CD4-positive, CD25-positive, alpha-beta regulatory T cell (primary cell): ENCODE measurements at regions not wholly inside any gene's neighbourhood (a gene's known extent, or its start where the extent isn't known, plus 50 kb on each side); places are given as distances from the start of the nearest gene placed in this dataset.
"Not testable (repeated sequence)": the region's sequence is repeated elsewhere in the genome, so short reads cannot be mapped to it uniquely, and the experiment has no call there.

Source experiments
- ATAC-seq, 2 donors: fragments of 150-1000 bp; cut with Tn5 transposase; one replicate each; pipeline ENCODE4 v1.10.0; 2021; ENCODE audit warnings: low read depth in 2 of 2, moderate number of reproducible peaks in 2 of 2, moderate library complexity in 1 of 2
- DNase-seq, 3 donors: peaks; one replicate each; pipeline versions ENCODE4 v3.0.0 to v3.0.0-alpha.2; 2012 to 2022; ENCODE audit warnings: mixed read lengths in 1 of 3
- H3K27ac ChIP-seq: one replicate; pipeline ENCODE4 v1.7.0; 2013; ENCODE audit warnings: mild to moderate bottlenecking, low read length; ENCODE audit not compliant: insufficient read depth, poor library complexity, severe bottlenecking
- H3K27me3 ChIP-seq: one replicate; pipeline ENCODE4 v1.7.0; 2013; ENCODE audit warnings: low read length; ENCODE audit not compliant: control insufficient read depth, insufficient read depth
- H3K36me3 ChIP-seq: one replicate; pipeline ENCODE4 v1.7.0; 2013; ENCODE audit warnings: mild to moderate bottlenecking, low read length, moderate library complexity; ENCODE audit not compliant: control insufficient read depth, insufficient read depth
- H3K4me1 ChIP-seq: 2 replicates; pipeline ENCODE4 v1.7.0; 2013; ENCODE audit warnings: mild to moderate bottlenecking, low read length; ENCODE audit not compliant: insufficient read depth, control insufficient read depth, poor library complexity, severe bottlenecking
- H3K4me3 ChIP-seq: one replicate; pipeline ENCODE4 v1.7.0; 2013; ENCODE audit warnings: low read depth, mild to moderate bottlenecking, low read length, moderate library complexity
- H3K9me3 ChIP-seq, 2 experiments: 1 replicate in 1 of 2; 2 replicates in 1 of 2; pipeline ENCODE4 v1.7.0; 2013; ENCODE audit warnings: low read length in 2 of 2, mild to moderate bottlenecking in 1 of 2, moderate library complexity in 1 of 2; ENCODE audit not compliant: control insufficient read depth in 2 of 2
- H3K27ac Mint-ChIP-seq, 3 donors: one replicate each; pipeline ENCODE4 v1.8.0; 2020 to 2022; ENCODE audit warnings: mild to moderate bottlenecking in 3 of 3, mixed read lengths in 3 of 3, moderate library complexity in 2 of 3
- H3K27me3 Mint-ChIP-seq: one replicate; pipeline ENCODE4 v1.8.0; 2022; ENCODE audit warnings: mild to moderate bottlenecking, mixed read lengths
- H3K36me3 Mint-ChIP-seq: one replicate; pipeline ENCODE4 v1.8.0; 2020; ENCODE audit warnings: mixed read lengths
- H3K4me1 Mint-ChIP-seq, 4 donors: one replicate each; pipeline ENCODE4 v1.8.0; 2020 to 2022; ENCODE audit warnings: mixed read lengths in 4 of 4, mild to moderate bottlenecking in 1 of 4
- H3K4me3 Mint-ChIP-seq, 4 donors: one replicate each; pipeline ENCODE4 v1.8.0; 2020 to 2022; ENCODE audit warnings: mild to moderate bottlenecking in 4 of 4, mixed read lengths in 4 of 4, moderate library complexity in 3 of 4
- H3K9me3 Mint-ChIP-seq, 7 donors: one replicate each; pipeline ENCODE4 v1.8.0; 2020 to 2022; ENCODE audit warnings: mixed read lengths in 7 of 7, mild to moderate bottlenecking in 3 of 7, moderate library complexity in 2 of 7

GRCh38 chr16:63776034-63776433, 1345.8 kb downstream of the CDH11 start:
- Histone ChIP-seq H3K9me3 (peaks cover 3 to 4% of the 10 kb centered on the region in 2 experiments), H3K27ac (no peak overlapping the region), H3K27me3 (no peaks in the 10 kb centered on the region), H3K36me3 (no peaks in the 10 kb centered on the region), H3K4me1 (no peaks in the 10 kb centered on the region), H3K4me3 (no peak overlapping the region)
- Mint-ChIP-seq H3K27me3 (no peaks in the 10 kb centered on the region), H3K36me3 (no peaks in the 10 kb centered on the region), H3K4me3 (no peak overlapping the region), H3K9me3 (peaks cover 4 to 26% (median 13%) of the 10 kb centered on the region in 7 donors), H3K4me1 (no peaks in the 10 kb centered on the region), H3K27ac (no peak overlapping the region)
- no peak for DNase-seq
- ATAC-seq, result no peak

- Histone ChIP-seq H3K9me3 (peaks cover 3 to 8% of the 10 kb centered on the region in 2 experiments), H3K27me3 (no peaks in the 10 kb centered on the region), H3K27ac (no peak overlapping the region), H3K36me3 (no peaks in the 10 kb centered on the region), H3K4me3 (no peak overlapping the region), H3K4me1 (no peaks in the 10 kb centered on the region)
- H3K36me3 Mint-ChIP-seq, result no peaks in the 10 kb centered on the region
- no peaks in the 10 kb centered on the region for H3K4me1 Mint-ChIP-seq
- H3K4me3 Mint-ChIP-seq, result no peak overlapping the region
- peaks cover 2 to 25% (median 9%) of the 10 kb centered on the region in 7 donors for H3K9me3 Mint-ChIP-seq
- ATAC-seq (no peak), DNase-seq (no peak)
- H3K27me3 Mint-ChIP-seq, result no peaks in the 10 kb centered on the region
- no peak overlapping the region for H3K27ac Mint-ChIP-seq
These were observed 1347.6 kb downstream of the CDH11 start for GRCh38 chr16:63774302-63774701.

- Histone ChIP-seq H3K27me3 (no peaks in the 10 kb centered on the region), H3K9me3 (peaks cover 5 to 7% of the 10 kb centered on the region in 2 experiments), H3K4me3 (no peak overlapping the region), H3K27ac (no peak overlapping the region), H3K4me1 (no peaks in the 10 kb centered on the region), H3K36me3 (no peaks in the 10 kb centered on the region)
- Mint-ChIP-seq H3K4me1 (no peaks in the 10 kb centered on the region), H3K36me3 (no peaks in the 10 kb centered on the region), H3K27me3 (no peaks in the 10 kb centered on the region), H3K4me3 (no peak overlapping the region), H3K27ac (no peak overlapping the region), H3K9me3 (peaks cover 0 to 42% (median 16%) of the 10 kb centered on the region in 7 donors)
- DNase-seq, result no peak
- no peak for ATAC-seq
These were observed 1352.7 kb downstream of the CDH11 start for GRCh38 chr16:63769211-63769610.

GRCh38 chr16:63760246-63760645, 1361.6 kb downstream of the CDH11 start:
- not testable (repeated sequence) for H3K27me3 Mint-ChIP-seq, H3K4me3 Mint-ChIP-seq, H3K27ac ChIP-seq, H3K36me3 ChIP-seq, H3K4me1 Mint-ChIP-seq, H3K27ac Mint-ChIP-seq, H3K27me3 ChIP-seq, H3K36me3 Mint-ChIP-seq, DNase-seq, H3K4me3 ChIP-seq, H3K4me1 ChIP-seq, ATAC-seq
- H3K9me3 Mint-ChIP-seq, result peaks cover 4 to 29% (median 7%) of the 10 kb centered on the region in 7 donors
- peaks cover 9 to 12% of the 10 kb centered on the region in 2 experiments for H3K9me3 ChIP-seq

- no peak for ATAC-seq
These were observed 1369.5 kb downstream of the CDH11 start for GRCh38 chr16:63752347-63752746.

GRCh38 chr16:63749276-63749675, 1372.6 kb downstream of the CDH11 start:
- Mint-ChIP-seq H3K4me1 (no peaks in the 10 kb centered on the region), H3K4me3 (no peak overlapping the region), H3K36me3 (no peaks in the 10 kb centered on the region), H3K27ac (no peak overlapping the region), H3K27me3 (no peaks in the 10 kb centered on the region), H3K9me3 (peaks cover 3 to 45% (median 13%) of the 10 kb centered on the region in 7 donors)
- no peak overlapping the region for H3K4me3 ChIP-seq
- H3K27me3 ChIP-seq, result no peaks in the 10 kb centered on the region
- H3K9me3 ChIP-seq, result peaks cover 6 to 24% of the 10 kb centered on the region in 2 experiments
- no peak overlapping the region for H3K27ac ChIP-seq
- no peaks in the 10 kb centered on the region for H3K36me3 ChIP-seq
- no peaks in the 10 kb centered on the region for H3K4me1 ChIP-seq
- no peak for DNase-seq
- ATAC-seq, result no peak

More at GRCh38 chr16:63752347-63752746, 1369.5 kb downstream of the CDH11 start:
- H3K36me3 Mint-ChIP-seq, result no peaks in the 10 kb centered on the region
- H3K27ac Mint-ChIP-seq, result no peak overlapping the region
- DNase-seq, result no peak
- Histone ChIP-seq H3K36me3 (no peaks in the 10 kb centered on the region), H3K27me3 (no peaks in the 10 kb centered on the region), H3K27ac (no peak overlapping the region), H3K4me3 (no peak overlapping the region), H3K9me3 (peaks cover 13 to 16% of the 10 kb centered on the region in 2 experiments), H3K4me1 (no peaks in the 10 kb centered on the region)
- H3K4me3 Mint-ChIP-seq, result no peak overlapping the region
- peaks cover 0 to 31% (median 13%) of the 10 kb centered on the region in 7 donors for H3K9me3 Mint-ChIP-seq
- no peaks in the 10 kb centered on the region for H3K27me3 Mint-ChIP-seq
- no peaks in the 10 kb centered on the region for H3K4me1 Mint-ChIP-seq

GRCh38 chr16:63745456-63745855, 1376.4 kb downstream of the CDH11 start:
- Histone ChIP-seq H3K36me3 (no peaks in the 10 kb centered on the region), H3K9me3 (peaks cover 9 to 35% of the 10 kb centered on the region in 2 experiments), H3K4me3 (no peak overlapping the region), H3K27ac (no peak overlapping the region), H3K27me3 (no peaks in the 10 kb centered on the region), H3K4me1 (no peaks in the 10 kb centered on the region)
- ATAC-seq, result no peak
- DNase-seq, result no peak
- peaks cover 3 to 37% (median 14%) of the 10 kb centered on the region in 7 donors for H3K9me3 Mint-ChIP-seq
- no peaks in the 10 kb centered on the region for H3K36me3 Mint-ChIP-seq
- H3K27me3 Mint-ChIP-seq, result no peaks in the 10 kb centered on the region
- H3K27ac Mint-ChIP-seq, result no peak overlapping the region
- H3K4me3 Mint-ChIP-seq, result no peak overlapping the region
- no peaks in the 10 kb centered on the region for H3K4me1 Mint-ChIP-seq

- DNase-seq, result no peak
- Histone ChIP-seq H3K9me3 (peaks cover 7 to 30% of the 10 kb centered on the region in 2 experiments), H3K4me3 (no peak overlapping the region), H3K27ac (no peak overlapping the region), H3K4me1 (no peaks in the 10 kb centered on the region), H3K36me3 (no peaks in the 10 kb centered on the region), H3K27me3 (no peaks in the 10 kb centered on the region)
- H3K27me3 Mint-ChIP-seq, result no peaks in the 10 kb centered on the region
- ATAC-seq, result no peak
- H3K36me3 Mint-ChIP-seq, result no peaks in the 10 kb centered on the region
- no peaks in the 10 kb centered on the region for H3K4me1 Mint-ChIP-seq
- peaks cover 3 to 34% (median 12%) of the 10 kb centered on the region in 7 donors for H3K9me3 Mint-ChIP-seq
- H3K4me3 Mint-ChIP-seq, result no peak overlapping the region
- no peak overlapping the region for H3K27ac Mint-ChIP-seq
These were observed 1377.6 kb downstream of the CDH11 start for GRCh38 chr16:63744077-63744874.
